ENCODE measurements at regions not wholly inside any gene's neighbourhood (a gene's known extent, or its start where the extent isn't known, plus 50 kb on each side); places are given as distances from the start of the nearest gene placed in this dataset.
A peak's percentile ranks its signal among the peaks of the same experiment; 100 is the strongest.

DNA sequence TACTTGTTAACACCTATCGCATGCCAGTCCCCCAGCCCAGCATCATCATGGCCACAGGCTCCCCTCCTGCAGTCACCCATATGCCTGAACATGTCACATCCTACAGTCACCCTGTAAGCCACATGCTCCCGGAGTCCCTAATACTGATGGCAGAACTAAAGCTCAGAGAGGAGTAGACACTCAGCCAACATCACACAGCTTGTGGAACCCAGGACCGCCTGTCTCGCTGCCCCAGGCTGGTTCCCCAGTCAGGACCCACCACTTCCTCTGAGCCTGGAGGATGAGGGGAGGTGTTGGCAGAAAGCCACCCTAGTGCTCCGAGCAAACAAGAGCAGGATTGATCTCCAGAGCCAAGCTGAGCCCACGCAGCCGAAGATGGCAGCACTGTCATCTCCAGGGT is 85.0 kb upstream of the MYL10 start:
- no peaks in the 10 kb centered on the region for H3K79me2 ChIP-seq (ENCODE audit: control insufficient read depth in 1 of 2, insufficient read depth in 2 of 2, low read length in 2 of 2)
- 91% methylated on average over 7 of the region's 7 CpGs; no CpG with 5 or more reads in 1 of the 2 experiments for WGBS, 2 experiments (ENCODE audit: extremely low coverage in 1 of 2, insufficient coverage in 1 of 2, insufficient read length in 1 of 2, insufficient replicate concordance in 2 of 2, low coverage in 1 of 2, low lambda C conversion rate in 2 of 2, missing lambda C conversion rate in 1 of 2)
- H2BK15ac ChIP-seq (ENCODE audit: low read length): no peak overlapping the region
- no peak overlapping the region for H3K9ac ChIP-seq (replicated peaks in 1 of 4; ENCODE audit: extremely low read depth in 1 of 4, low read depth in 3 of 4, low read length in 3 of 4)
- H4K20me1 ChIP-seq (replicated peaks in 1 of 2; ENCODE audit: control insufficient read depth in 1 of 2, insufficient read depth in 2 of 2, low read length in 2 of 2): no peaks in the 10 kb centered on the region
- no peaks in the 10 kb centered on the region for H3K9me3 ChIP-seq (ENCODE audit: insufficient read depth in 2 of 2, low read depth in 1 of 2, low read length in 1 of 2)
- H3K27ac ChIP-seq (ENCODE audit: low read depth, low read length): no peak overlapping the region
- no peak overlapping the region for H3K14ac ChIP-seq (ENCODE audit: insufficient read length)
- no peak overlapping the region for H2BK5ac ChIP-seq (ENCODE audit: low read depth, low read length)
- H4K91ac ChIP-seq (replicated peaks; ENCODE audit: insufficient read length, low read length): no peak overlapping the region
- FAIRE-seq (no peak), DNase-seq (ENCODE audit: low read depth in 1 of 2, low spot score in 2 of 2) (no peak)
- no peak overlapping the region; the same call in 1 of the 2 replicates for H4K8ac ChIP-seq (ENCODE audit: extremely low read depth, insufficient read depth, low read length)
- H3K4me2 ChIP-seq (ENCODE audit: insufficient read depth in 1 of 2, low read depth in 2 of 2, low read length in 2 of 2): no peak overlapping the region
- H2AK5ac ChIP-seq (ENCODE audit: low read depth, low read length): no peak overlapping the region
- no peak overlapping the region for H3K4me3 ChIP-seq (ENCODE audit: extremely low read depth in 1 of 4, insufficient read depth in 2 of 4, low read depth in 3 of 4, low read length in 4 of 4)
- no peak overlapping the region for H3K4ac ChIP-seq (replicated peaks; ENCODE audit: insufficient read length, low read depth, low read length)
- no peak overlapping the region for H2BK120ac ChIP-seq (replicated peaks; ENCODE audit: low read depth, low read length)
- 0 out of 2 replicates have a peak overlapping the region, but pooled peaks have one; percentile 27 for H2BK12ac ChIP-seq (ENCODE audit: low read depth, low read length)
- H3K18ac ChIP-seq (ENCODE audit: extremely low read depth, low read length): no peak overlapping the region
- TF ChIP-seq JUN (IDR thresholded peaks at IDR 0.05; ENCODE audit: low read depth, low read length) (no peak), SIRT6 (IDR thresholded peaks at IDR 0.05; ENCODE audit: low read length) (no peak), CTBP2 (IDR thresholded peaks at IDR 0.05; ENCODE audit: borderline replicate concordance, insufficient read depth, insufficient read length, low read length) (no peak), RNF2 (IDR thresholded peaks at IDR 0.05; ENCODE audit: borderline replicate concordance, low read depth, low read length, missing control alignments, poor library complexity, severe bottlenecking) (no peak), PHF8 (conservative IDR thresholded peaks at IDR 0.05; ENCODE audit: low read depth, low read length) (no peak), SRF (IDR thresholded peaks at IDR 0.05; ENCODE audit: low read depth, low read length) (no peak), ASH2L (IDR thresholded peaks at IDR 0.05; ENCODE audit: low read length) (no peak), HDAC6 (IDR thresholded peaks at IDR 0.05; ENCODE audit: low read depth, low read length) (no peak), NRF1 (IDR thresholded peaks at IDR 0.05; ENCODE audit: low read depth, low read length) (no peak), TEAD4 (IDR thresholded peaks at IDR 0.05; ENCODE audit: low read depth, low read length) (no peak), ATF3 (IDR thresholded peaks at IDR 0.05; ENCODE audit: insufficient read depth, low read depth, low read length) (no peak)
- TF ChIP-seq, protein P1, sequence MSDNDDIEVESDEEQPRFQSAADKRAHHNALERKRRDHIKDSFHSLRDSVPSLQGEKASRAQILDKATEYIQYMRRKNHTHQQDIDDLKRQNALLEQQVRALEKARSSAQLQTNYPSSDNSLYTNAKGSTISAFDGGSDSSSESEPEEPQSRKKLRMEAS (IDR thresholded peaks at IDR 0.05): no peak
- H3K36me3 ChIP-seq (ENCODE audit: control insufficient read depth in 2 of 4, insufficient read depth in 4 of 4, low read length in 3 of 4): no peaks in the 10 kb centered on the region
- ChIA-PET CTCF (ENCODE audit: partially characterized antibody) (interaction anchor here (1.1 to 2.0 kb wide), 4 partner anchors 8 to 29 kb away, joined by 4 to 6 read pairs (median 4); no protein-coding TSS in a partner anchor), POLR2A (ENCODE audit: partially characterized antibody) (no interaction called here)
- no peaks in the 10 kb centered on the region for H3K27me3 ChIP-seq (replicated peaks in 1 of 4; ENCODE audit: control insufficient read depth in 3 of 4, extremely low read depth in 1 of 4, insufficient read depth in 3 of 4, low read length in 3 of 4)
- H3K23ac ChIP-seq (ENCODE audit: insufficient read length): no peak overlapping the region
- peaks cover 0 to 2% (median 0%) of the 10 kb centered on the region in 4 experiments; a peak in 1 of 7 replicates for H3K4me1 ChIP-seq (replicated peaks in 1 of 4; ENCODE audit: control insufficient read depth in 3 of 4, insufficient read depth in 4 of 4, low read length in 3 of 4)
- H3K79me1 ChIP-seq (ENCODE audit: low read depth, low read length): no peaks in the 10 kb centered on the region
- H3K56ac ChIP-seq (replicated peaks; ENCODE audit: insufficient read length, low read depth, low read length): no peak overlapping the region
- H3K23me2 ChIP-seq (ENCODE audit: low read depth, low read length): no peaks in the 10 kb centered on the region
- no peak overlapping the region for H4K5ac ChIP-seq (ENCODE audit: insufficient read length, low read depth, low read length)
- no peak overlapping the region for H2AFZ ChIP-seq (ENCODE audit: low read length)
- H2BK20ac ChIP-seq (ENCODE audit: low read length): peak overlapping the region; percentile 61; the same call in 1 of the 2 replicates
